Smooth muscle cell (in vitro differentiated cells): ENCODE measurements at regions not wholly inside any gene's neighbourhood (a gene's known extent, or its start where the extent isn't known, plus 50 kb on each side); places are given as distances from the start of the nearest gene placed in this dataset.

Experiments used
- DNase-seq: peaks from one replicate; lab custom pipeline; 2025; ENCODE audit not compliant: unreplicated experiment; lab: John Stamatoyannopoulos, UW
- H2AFZ ChIP-seq: fragments of 200-600 bp; sonication (generic); 2 replicates; pipeline ENCODE4 v1.6.0; 2016; ENCODE audit warnings: antibody characterized with exemption, low read depth, mild to moderate bottlenecking
- H3F3A ChIP-seq: fragments of 200-600 bp; sonication (generic); 2 replicates; pipeline ENCODE4 v1.6.0; 2017; ENCODE audit warnings: antibody characterized with exemption, low read depth
- H3K27ac ChIP-seq: fragments of 200-600 bp; sonication (generic); 2 replicates; pipeline ENCODE4 v1.5.1; 2016; ENCODE audit warnings: low read depth, mild to moderate bottlenecking
- H3K27me3 ChIP-seq: fragments of 200-600 bp; sonication (generic); 2 replicates; pipeline ENCODE4 v1.6.1; 2016; ENCODE audit warnings: low read depth, mild to moderate bottlenecking
- H3K36me3 ChIP-seq: fragments of 200-600 bp; sonication (generic); 2 replicates; pipeline ENCODE4 v1.5.1; 2016; ENCODE audit warnings: low read depth
- H3K4me1 ChIP-seq: fragments of 200-600 bp; sonication (generic); 2 replicates; pipeline ENCODE4 v1.5.1; 2016; ENCODE audit warnings: low read depth
- H3K4me2 ChIP-seq: fragments of 200-600 bp; sonication (generic); 2 replicates; pipeline ENCODE4 v1.6.0; 2016; ENCODE audit warnings: mild to moderate bottlenecking
- H3K4me3 ChIP-seq: fragments of 200-600 bp; sonication (generic); 2 replicates; pipeline ENCODE4 v1.5.1; 2016; ENCODE audit warnings: mild to moderate bottlenecking
- H3K79me2 ChIP-seq: fragments of 200-600 bp; sonication (generic); 2 replicates; pipeline ENCODE4 v1.6.0; 2016; ENCODE audit warnings: low read depth, mild to moderate bottlenecking
- H3K9ac ChIP-seq: fragments of 200-600 bp; sonication (generic); 2 replicates; pipeline ENCODE4 v1.6.0; 2016; ENCODE audit warnings: low read depth
- H3K9me3 ChIP-seq: fragments of 200-600 bp; sonication (generic); replicated peaks from 2 replicates; pipeline ENCODE4 v1.5.1; 2016; ENCODE audit warnings: low read depth
- H4K20me1 ChIP-seq: fragments of 200-600 bp; sonication (generic); 2 replicates; pipeline ENCODE4 v1.6.0; 2016; ENCODE audit warnings: low read depth
- WGBS: methylation state at CpG from one replicate; pipeline ENCODE4 v1.1.7; 2016; ENCODE audit warnings: low lambda C conversion rate; 5-methylcytosine and 5-hydroxymethylcytosine counted together
- TF ChIP-seq, protein P1 (sequence below): fragments of 200-600 bp; sonication (generic); IDR thresholded peaks from 2 replicates; pipeline ENCODE4 v1.5.1; 2017; ENCODE audit warnings: borderline replicate concordance, mild to moderate bottlenecking, antibody characterized with exemption; ENCODE audit not compliant: insufficient read depth, poor library complexity, severe bottlenecking

GRCh38 chr10:30774261-30774660, 144.7 kb upstream of the LYZL2 start:
- no peaks in the 10 kb centered on the region for H4K20me1 ChIP-seq
- H3K9me3 ChIP-seq: peaks cover 6% of the 10 kb centered on the region
- no peaks in the 10 kb centered on the region for H3K27me3 ChIP-seq
- 95% methylated on average over 10 of the region's 10 CpGs for WGBS
- H3F3A ChIP-seq: no peaks in the 10 kb centered on the region
- no peaks in the 10 kb centered on the region for H3K4me1 ChIP-seq
- H3K9ac ChIP-seq: no peak overlapping the region
- no peak overlapping the region for H3K4me3 ChIP-seq
- H3K79me2 ChIP-seq: no peaks in the 10 kb centered on the region
- H2AFZ ChIP-seq: no peak overlapping the region
- no peaks in the 10 kb centered on the region for H3K36me3 ChIP-seq
- TF ChIP-seq, protein P1, sequence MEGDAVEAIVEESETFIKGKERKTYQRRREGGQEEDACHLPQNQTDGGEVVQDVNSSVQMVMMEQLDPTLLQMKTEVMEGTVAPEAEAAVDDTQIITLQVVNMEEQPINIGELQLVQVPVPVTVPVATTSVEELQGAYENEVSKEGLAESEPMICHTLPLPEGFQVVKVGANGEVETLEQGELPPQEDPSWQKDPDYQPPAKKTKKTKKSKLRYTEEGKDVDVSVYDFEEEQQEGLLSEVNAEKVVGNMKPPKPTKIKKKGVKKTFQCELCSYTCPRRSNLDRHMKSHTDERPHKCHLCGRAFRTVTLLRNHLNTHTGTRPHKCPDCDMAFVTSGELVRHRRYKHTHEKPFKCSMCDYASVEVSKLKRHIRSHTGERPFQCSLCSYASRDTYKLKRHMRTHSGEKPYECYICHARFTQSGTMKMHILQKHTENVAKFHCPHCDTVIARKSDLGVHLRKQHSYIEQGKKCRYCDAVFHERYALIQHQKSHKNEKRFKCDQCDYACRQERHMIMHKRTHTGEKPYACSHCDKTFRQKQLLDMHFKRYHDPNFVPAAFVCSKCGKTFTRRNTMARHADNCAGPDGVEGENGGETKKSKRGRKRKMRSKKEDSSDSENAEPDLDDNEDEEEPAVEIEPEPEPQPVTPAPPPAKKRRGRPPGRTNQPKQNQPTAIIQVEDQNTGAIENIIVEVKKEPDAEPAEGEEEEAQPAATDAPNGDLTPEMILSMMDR: no peak
- H3K27ac ChIP-seq: no peak overlapping the region
- H3K4me2 ChIP-seq: no peak overlapping the region
- DNase-seq: no peak

DNA sequence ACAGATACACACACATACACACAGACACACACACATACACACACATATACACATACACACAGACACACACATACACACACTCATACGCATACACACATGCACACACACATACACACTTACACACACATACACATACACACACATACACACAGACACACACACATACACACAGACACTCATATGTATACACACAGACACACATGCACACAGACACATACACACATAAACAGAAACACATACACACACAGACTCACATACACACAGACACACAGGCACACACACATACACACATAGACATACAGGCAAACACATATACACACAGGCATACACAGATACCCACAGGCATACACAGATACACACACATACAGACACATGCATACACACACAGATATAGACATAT, 143.9 kb upstream of the LYZL2 start:
- Histone ChIP-seq H3K4me1 (no peaks in the 10 kb centered on the region), H2AFZ (no peak overlapping the region), H3K4me2 (no peak overlapping the region), H4K20me1 (no peaks in the 10 kb centered on the region), H3K27me3 (no peaks in the 10 kb centered on the region), H3K36me3 (no peaks in the 10 kb centered on the region), H3K79me2 (no peaks in the 10 kb centered on the region), H3K4me3 (no peak overlapping the region), H3K9me3 (peaks cover 6% of the 10 kb centered on the region), H3K27ac (no peak overlapping the region), H3K9ac (no peak overlapping the region), H3F3A (no peaks in the 10 kb centered on the region)
- 75% methylated on average over 1 of the region's 1 CpG for WGBS
- no peak for DNase-seq
- TF ChIP-seq, protein P1: no peak

GRCh38 chr10:30770816-30771215, 141.3 kb upstream of the LYZL2 start:
- H3F3A ChIP-seq: no peaks in the 10 kb centered on the region
- no peak overlapping the region for H2AFZ ChIP-seq
- no peaks in the 10 kb centered on the region for H3K27me3 ChIP-seq
- no peak overlapping the region for H3K4me3 ChIP-seq
- WGBS: 52% methylated on average over 1 of the region's 1 CpG
- H3K4me2 ChIP-seq: no peak overlapping the region
- H3K79me2 ChIP-seq: no peaks in the 10 kb centered on the region
- no peaks in the 10 kb centered on the region for H4K20me1 ChIP-seq
- H3K27ac ChIP-seq: no peak overlapping the region
- TF ChIP-seq, protein P1: no peak
- H3K9me3 ChIP-seq: peaks cover 6% of the 10 kb centered on the region
- DNase-seq: no peak
- H3K36me3 ChIP-seq: no peaks in the 10 kb centered on the region
- no peaks in the 10 kb centered on the region for H3K4me1 ChIP-seq
- no peak overlapping the region for H3K9ac ChIP-seq

GRCh38 chr10:30770229-30770628, 140.7 kb upstream of the LYZL2 start:
- H3K9ac ChIP-seq: no peak overlapping the region
- H3K4me3 ChIP-seq: no peak overlapping the region
- H3K36me3 ChIP-seq: no peaks in the 10 kb centered on the region
- H3K27ac ChIP-seq: no peak overlapping the region
- DNase-seq: no peak
- no peaks in the 10 kb centered on the region for H3K4me1 ChIP-seq
- H3K4me2 ChIP-seq: no peak overlapping the region
- 86% methylated on average over 2 of the region's 2 CpGs for WGBS
- H3F3A ChIP-seq: no peaks in the 10 kb centered on the region
- no peak overlapping the region for H2AFZ ChIP-seq
- TF ChIP-seq, protein P1: no peak
- H3K79me2 ChIP-seq: no peaks in the 10 kb centered on the region
- H3K27me3 ChIP-seq: no peaks in the 10 kb centered on the region
- H4K20me1 ChIP-seq: no peaks in the 10 kb centered on the region
- peaks cover 6% of the 10 kb centered on the region for H3K9me3 ChIP-seq
